Neural cell (in vitro differentiated cells): ENCODE measurements at regions not wholly inside any gene's neighbourhood (a gene's known extent, or its start where the extent isn't known, plus 50 kb on each side); places are given as distances from the start of the nearest gene placed in this dataset.

ENCODE experiments used
- EP300 ChIP-seq: fragments of 450-650 bp; conservative IDR thresholded peaks from 2 replicates; pipeline ENCODE4 v1.6.1; 2014; ENCODE audit warnings: antibody characterized with exemption, mild to moderate bottlenecking, moderate library complexity; ENCODE audit not compliant: poor library complexity, severe bottlenecking
- EZH2 ChIP-seq: fragments of 200-600, 300-800 bp; shearing (Covaris generic), sonication (generic); IDR thresholded peaks from 2 replicates; pipeline ENCODE4 v1.6.1; 2014; ENCODE audit warnings: antibody characterized with exemption, low read length, borderline replicate concordance, mild to moderate bottlenecking; ENCODE audit not compliant: insufficient read depth, poor library complexity, severe bottlenecking
- MXI1 ChIP-seq: fragments of 450-650 bp; conservative IDR thresholded peaks from 2 replicates; pipeline ENCODE4 v1.6.1; 2014; ENCODE audit warnings: antibody characterized with exemption, mild to moderate bottlenecking; ENCODE audit not compliant: poor library complexity, severe bottlenecking
- POLR2AphosphoS5 ChIP-seq: IDR thresholded peaks from 2 replicates; pipeline ENCODE4 v1.6.1; 2012
- RAD21 ChIP-seq: fragments of 450-650 bp; conservative IDR thresholded peaks from 2 replicates; pipeline ENCODE4 v1.6.1; 2014; ENCODE audit warnings: antibody characterized with exemption, mild to moderate bottlenecking, moderate library complexity
- SMC3 ChIP-seq: fragments of 450-650 bp; conservative IDR thresholded peaks from 2 replicates; pipeline ENCODE4 v1.6.1; 2014; ENCODE audit warnings: antibody characterized with exemption, mild to moderate bottlenecking, moderate library complexity; ENCODE audit not compliant: poor library complexity
- TAF1 ChIP-seq: IDR thresholded peaks from 2 replicates; pipeline ENCODE4 v1.6.1; 2012; ENCODE audit warnings: low read depth
- TF ChIP-seq, protein P1 (sequence below): fragments of 450-650 bp; IDR thresholded peaks from 2 replicates; pipeline ENCODE4 v1.5.1; 2014; ENCODE audit warnings: antibody characterized with exemption, mild to moderate bottlenecking, moderate library complexity; ENCODE audit not compliant: poor library complexity, severe bottlenecking

DNA sequence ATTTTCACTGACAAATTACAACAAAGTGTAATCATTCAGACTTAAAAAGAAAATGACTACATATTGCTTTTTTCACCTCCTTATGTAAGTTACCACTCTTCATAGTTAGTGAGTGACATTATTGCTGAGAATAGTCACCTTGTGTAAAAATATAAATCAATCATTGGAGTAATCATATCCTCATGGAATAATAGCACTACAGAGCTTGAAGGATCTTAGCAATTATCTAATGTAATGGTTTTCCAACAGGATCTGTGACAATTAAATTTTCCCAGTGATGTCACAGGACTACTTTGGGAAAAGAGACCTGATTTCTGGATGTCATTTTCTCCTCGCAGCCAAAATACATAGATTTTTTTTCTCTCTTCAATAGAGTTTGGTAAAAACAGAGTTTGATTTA is 833.0 kb upstream of the PCDH9 start:
- TF ChIP-seq RAD21, result no peak
- TF ChIP-seq POLR2AphosphoS5, result peak; percentile 58
- TF ChIP-seq TAF1, result no peak
- TF ChIP-seq, protein P1, sequence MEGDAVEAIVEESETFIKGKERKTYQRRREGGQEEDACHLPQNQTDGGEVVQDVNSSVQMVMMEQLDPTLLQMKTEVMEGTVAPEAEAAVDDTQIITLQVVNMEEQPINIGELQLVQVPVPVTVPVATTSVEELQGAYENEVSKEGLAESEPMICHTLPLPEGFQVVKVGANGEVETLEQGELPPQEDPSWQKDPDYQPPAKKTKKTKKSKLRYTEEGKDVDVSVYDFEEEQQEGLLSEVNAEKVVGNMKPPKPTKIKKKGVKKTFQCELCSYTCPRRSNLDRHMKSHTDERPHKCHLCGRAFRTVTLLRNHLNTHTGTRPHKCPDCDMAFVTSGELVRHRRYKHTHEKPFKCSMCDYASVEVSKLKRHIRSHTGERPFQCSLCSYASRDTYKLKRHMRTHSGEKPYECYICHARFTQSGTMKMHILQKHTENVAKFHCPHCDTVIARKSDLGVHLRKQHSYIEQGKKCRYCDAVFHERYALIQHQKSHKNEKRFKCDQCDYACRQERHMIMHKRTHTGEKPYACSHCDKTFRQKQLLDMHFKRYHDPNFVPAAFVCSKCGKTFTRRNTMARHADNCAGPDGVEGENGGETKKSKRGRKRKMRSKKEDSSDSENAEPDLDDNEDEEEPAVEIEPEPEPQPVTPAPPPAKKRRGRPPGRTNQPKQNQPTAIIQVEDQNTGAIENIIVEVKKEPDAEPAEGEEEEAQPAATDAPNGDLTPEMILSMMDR, result no peak
- no peak for TF ChIP-seq SMC3
- no peak for TF ChIP-seq EZH2
- no peak for TF ChIP-seq MXI1
- TF ChIP-seq EP300, result peak; percentile 78
